Fibroblast of skin of right biceps (primary cell): ENCODE measurements at regions not wholly inside any gene's neighbourhood (a gene's known extent, or its start where the extent isn't known, plus 50 kb on each side); places are given as distances from the start of the nearest gene placed in this dataset.

Experiments used
- DNase-seq: peaks from one replicate; pipeline ENCODE4 v3.0.0-alpha.2; 2013

- peak; percentile 44 for DNase-seq
These were observed 129.0 kb downstream of the TAF11L14 start for GRCh38 chr5:17763301-17763700.

- no peak for DNase-seq
These were observed 131.8 kb downstream of the TAF11L14 start for GRCh38 chr5:17766031-17766430.

- peak; percentile 4 for DNase-seq
These were observed 135.0 kb downstream of the TAF11L14 start for GRCh38 chr5:17769277-17769676.

- DNase-seq: no peak
These were observed 138.0 kb downstream of the TAF11L14 start for GRCh38 chr5:17772232-17772631.

- no peak for DNase-seq
These were observed 151.5 kb downstream of the TAF11L14 start for GRCh38 chr5:17785774-17786173.

GRCh38 chr5:17788351-17788750, 154.1 kb downstream of the TAF11L14 start:
- no peak for DNase-seq

GRCh38 chr5:17794201-17794600, 159.9 kb downstream of the TAF11L14 start:
- no peak for DNase-seq

GRCh38 chr5:17794815-17795214, 160.6 kb downstream of the TAF11L14 start:
- DNase-seq: no peak

- DNase-seq: no peak
These were observed 161.9 kb downstream of the TAF11L14 start for GRCh38 chr5:17796142-17796541.

GRCh38 chr5:17796757-17797396, 162.6 kb downstream of the TAF11L14 start:
- DNase-seq: peak; percentile 4

GRCh38 chr5:17799521-17799920, 165.3 kb downstream of the TAF11L14 start:
- no peak for DNase-seq

- no peak for DNase-seq
These were observed 167.3 kb downstream of the TAF11L14 start for GRCh38 chr5:17801595-17801994.

GRCh38 chr5:17802256-17802655, 168.0 kb downstream of the TAF11L14 start:
- no peak for DNase-seq

- no peak for DNase-seq
These were observed 169.7 kb downstream of the TAF11L14 start for GRCh38 chr5:17803971-17804370.

GRCh38 chr5:17805227-17805825, 171.1 kb downstream of the TAF11L14 start:
- DNase-seq: peak; percentile 35

GRCh38 chr5:17806818-17807468, 172.7 kb downstream of the TAF11L14 start:
- no peak for DNase-seq

- DNase-seq: no peak
These were observed 174.3 kb downstream of the TAF11L14 start for GRCh38 chr5:17808566-17808965.

- DNase-seq: no peak
These were observed 176.5 kb downstream of the TAF11L14 start for GRCh38 chr5:17810734-17811133.

- DNase-seq: peak; percentile 75
These were observed 179.0 kb downstream of the TAF11L14 start for GRCh38 chr5:17813214-17813613.

- no peak for DNase-seq
These were observed 182.2 kb downstream of the TAF11L14 start for GRCh38 chr5:17816505-17816904.

- peak; percentile 64 for DNase-seq
These were observed 182.7 kb downstream of the TAF11L14 start for GRCh38 chr5:17816944-17817343.

GRCh38 chr5:17817990-17818389, 183.7 kb downstream of the TAF11L14 start:
- DNase-seq: peak; percentile 65

- DNase-seq: peak; percentile 53
These were observed 185.5 kb downstream of the TAF11L14 start for GRCh38 chr5:17819783-17820182.

GRCh38 chr5:17828681-17829080, 194.4 kb downstream of the TAF11L14 start:
- no peak for DNase-seq
